ENCODE measurements at regions not wholly inside any gene's neighbourhood (a gene's known extent, or its start where the extent isn't known, plus 50 kb on each side); places are given as distances from the start of the nearest gene placed in this dataset.

- TF ChIP-seq POLR2A (IDR thresholded peaks at IDR 0.05; ENCODE audit: low read depth, low read length) = no peak
- no peak for DNase-seq (ENCODE audit: insufficient read length, low spot score)
Measured at GRCh38 chr3:105997466-105997799, 128.6 kb upstream of the CBLB start.

GRCh38 chr3:105997800-105998526, 129.2 kb upstream of the CBLB start:
- peak; percentile 9 for DNase-seq (ENCODE audit: insufficient read length, low spot score)
- no peak for TF ChIP-seq POLR2A (IDR thresholded peaks at IDR 0.05; ENCODE audit: low read depth, low read length)
- FAIRE-seq = peak; percentile 99

More at GRCh38 chr3:105997466-105997799, 128.6 kb upstream of the CBLB start:
- FAIRE-seq = no peak

GRCh38 chr3:105999856-106000255, 131.0 kb upstream of the CBLB start:
- no peak for TF ChIP-seq POLR2A (IDR thresholded peaks at IDR 0.05; ENCODE audit: low read depth, low read length)
- no peak for DNase-seq (ENCODE audit: insufficient read length, low spot score)
- no peak for FAIRE-seq

- TF ChIP-seq POLR2A (IDR thresholded peaks at IDR 0.05; ENCODE audit: low read depth, low read length) = no peak
- FAIRE-seq (peak; percentile 23), DNase-seq (ENCODE audit: insufficient read length, low spot score) (no peak)
Measured at GRCh38 chr3:106001923-106002322, 133.1 kb upstream of the CBLB start.

GRCh38 chr3:106004137-106004681, 135.4 kb upstream of the CBLB start:
- peak; percentile 80 for FAIRE-seq

GRCh38 chr3:106004826-106005225, 136.0 kb upstream of the CBLB start:
- DNase-seq (ENCODE audit: insufficient read length, low spot score) (no peak), FAIRE-seq (peak; percentile 68)
- no peak for TF ChIP-seq POLR2A (IDR thresholded peaks at IDR 0.05; ENCODE audit: low read depth, low read length)

More at GRCh38 chr3:106004137-106004681, 135.4 kb upstream of the CBLB start:
- no peak for TF ChIP-seq POLR2A (IDR thresholded peaks at IDR 0.05; ENCODE audit: low read depth, low read length)
- no peak for DNase-seq (ENCODE audit: insufficient read length, low spot score)

- peak; percentile 6 for DNase-seq (ENCODE audit: insufficient read length, low spot score)
- peak; percentile 96 for FAIRE-seq
- no peak for TF ChIP-seq POLR2A (IDR thresholded peaks at IDR 0.05; ENCODE audit: low read depth, low read length)
Measured at GRCh38 chr3:106006001-106006400, 137.2 kb upstream of the CBLB start.

- no peak for TF ChIP-seq POLR2A (IDR thresholded peaks at IDR 0.05; ENCODE audit: low read depth, low read length)
- peak; percentile 72 for FAIRE-seq
- DNase-seq (ENCODE audit: insufficient read length, low spot score) = no peak
Measured at GRCh38 chr3:106006571-106006970, 137.8 kb upstream of the CBLB start.

GRCh38 chr3:106007512-106007911, 138.7 kb upstream of the CBLB start:
- no peak for TF ChIP-seq POLR2A (IDR thresholded peaks at IDR 0.05; ENCODE audit: low read depth, low read length)
- DNase-seq (ENCODE audit: insufficient read length, low spot score) = no peak
- no peak for FAIRE-seq

GRCh38 chr3:106008766-106009165, 140.0 kb upstream of the CBLB start:
- FAIRE-seq = no peak
- no peak for TF ChIP-seq POLR2A (IDR thresholded peaks at IDR 0.05; ENCODE audit: low read depth, low read length)
- no peak for DNase-seq (ENCODE audit: insufficient read length, low spot score)

- TF ChIP-seq POLR2A (IDR thresholded peaks at IDR 0.05; ENCODE audit: low read depth, low read length) = no peak
- FAIRE-seq = peak; percentile 65
- no peak for DNase-seq (ENCODE audit: insufficient read length, low spot score)
Measured at GRCh38 chr3:106010829-106011228, 142.0 kb upstream of the CBLB start.

- FAIRE-seq (peak; percentile 95), DNase-seq (ENCODE audit: insufficient read length, low spot score) (no peak)
- TF ChIP-seq POLR2A (IDR thresholded peaks at IDR 0.05; ENCODE audit: low read depth, low read length) = no peak
Measured at GRCh38 chr3:106013971-106014370, 145.2 kb upstream of the CBLB start.

- FAIRE-seq (no peak), DNase-seq (ENCODE audit: insufficient read length, low spot score) (no peak)
Measured at GRCh38 chr3:106014518-106014917, 145.7 kb upstream of the CBLB start.

GRCh38 chr3:106014971-106015370, 146.2 kb upstream of the CBLB start:
- FAIRE-seq = no peak
- no peak for TF ChIP-seq POLR2A (IDR thresholded peaks at IDR 0.05; ENCODE audit: low read depth, low read length)
- no peak for DNase-seq (ENCODE audit: insufficient read length, low spot score)

More at GRCh38 chr3:106014518-106014917, 145.7 kb upstream of the CBLB start:
- TF ChIP-seq POLR2A (IDR thresholded peaks at IDR 0.05; ENCODE audit: low read depth, low read length) = no peak

- no peak for TF ChIP-seq POLR2A (IDR thresholded peaks at IDR 0.05; ENCODE audit: low read depth, low read length)
- DNase-seq (ENCODE audit: insufficient read length, low spot score) (no peak), FAIRE-seq (no peak)
Measured at GRCh38 chr3:106018102-106018501, 149.3 kb upstream of the CBLB start.
